HepG2 (cell line): ENCODE measurements at regions not wholly inside any gene's neighbourhood (a gene's known extent, or its start where the extent isn't known, plus 50 kb on each side); places are given as distances from the start of the nearest gene placed in this dataset.

Source experiments
- ATAC-seq: fragments of 200-7000 bp; cut with Tn5 transposase; 3 replicates; pipeline ENCODE4 v1.9.1; 2020; ENCODE audit warnings: mild to moderate bottlenecking, moderate library complexity
- BruUV-seq: library from RNA; stranded (reverse); fragments of 400-500 nt; replicated peaks from 2 replicates; lab custom pipeline; 2021; lab: Mats Ljungman, UMichigan
- CTCF ChIA-PET: fragments of 300-600 bp; formaldehyde crosslinking; extraction: SDS; loops from one replicate; lab custom pipeline; 2021; ENCODE audit warnings: low total read pairs, inconsistent platforms, low intra/inter-chr PET ratio; lab: Yijun Ruan, JAX
- POLR2A ChIA-PET: fragments of 350-600 bp; sonication (Branson Sonifier 250); formaldehyde crosslinking; loops from one replicate; lab custom pipeline; 2020; ENCODE audit warnings: antibody characterized with exemption, inconsistent platforms; lab: Yijun Ruan, JAX
- DNase-seq: peaks from one replicate; pipeline ENCODE4 v3.0.0-alpha.2; 2015; ENCODE audit warnings: low spot score
- FAIRE-seq: peaks from 3 replicates; lab custom pipeline; 2011; peaks lifted over from hg19 to GRCh38; lab: Jason Lieb, UNC
- H2AFZ ChIP-seq: one replicate; pipeline ENCODE4 v1.6.1; 2011; ENCODE audit warnings: low read length, inconsistent platforms
- H3K27ac ChIP-seq: fragments of 300-600 bp; 3 replicates; pipeline ENCODE4 v1.8.0; 2011; ENCODE audit warnings: mixed run types, mild to moderate bottlenecking, mixed read lengths, low read length, inconsistent platforms; ENCODE audit not compliant: insufficient read depth; ENCODE audit errors: extremely low read length
- H3K27me3 ChIP-seq, 2 experiments: fragments of 200-600 bp in 1 of 2; 2 replicates in 1 of 2; 3 replicates in 1 of 2; pipeline versions ENCODE4 v1.6.0 to v1.8.0; 2011; ENCODE audit warnings: low read length in 2 of 2, mild to moderate bottlenecking in 2 of 2, moderate library complexity in 2 of 2, inconsistent platforms in 1 of 2; ENCODE audit not compliant: insufficient read depth in 2 of 2, control insufficient read depth in 1 of 2
- H3K36me3 ChIP-seq, 2 experiments: fragments of 200-600 bp in 1 of 2; replicated peaks in 1 of 2; 2 replicates in 1 of 2; 3 replicates in 1 of 2; pipeline versions ENCODE4 v1.5.1 to v1.8.0; 2011; ENCODE audit warnings: low read length in 2 of 2, inconsistent platforms in 1 of 2; ENCODE audit not compliant: insufficient read depth in 2 of 2, control insufficient read depth in 1 of 2
- H3K4me1 ChIP-seq: 2 replicates; pipeline ENCODE4 v1.5.1; 2012; ENCODE audit warnings: low read length, inconsistent platforms; ENCODE audit not compliant: insufficient read depth
- H3K4me2 ChIP-seq: 2 replicates; pipeline ENCODE4 v1.6.0; 2011; ENCODE audit warnings: low read depth, low read length, inconsistent platforms
- H3K4me3 ChIP-seq, 3 experiments: fragments of 200-600 bp in 1 of 3; sonication (generic), shearing (Covaris generic) in 1 of 3; replicated peaks in 1 of 3; 2 replicates each; pipeline ENCODE4 v1.5.1; 2011 to 2016; ENCODE audit warnings: low read length in 3 of 3, inconsistent platforms in 2 of 3, low read depth in 2 of 3, mild to moderate bottlenecking in 2 of 3, control low read depth in 1 of 3, mixed read lengths in 1 of 3; ENCODE audit not compliant: insufficient read depth in 1 of 3
- H3K79me2 ChIP-seq: one replicate; pipeline ENCODE4 v1.6.1; 2011; ENCODE audit warnings: low read length, inconsistent platforms; ENCODE audit not compliant: insufficient read depth
- H3K9ac ChIP-seq: 2 replicates; pipeline ENCODE4 v1.6.0; 2011; ENCODE audit warnings: mild to moderate bottlenecking, low read depth, low read length, inconsistent platforms; ENCODE audit not compliant: insufficient read depth
- H3K9me3 ChIP-seq: 2 replicates; pipeline ENCODE4 v1.5.1; 2012; ENCODE audit warnings: mild to moderate bottlenecking, low read length
- H4K20me1 ChIP-seq: 2 replicates; pipeline ENCODE4 v1.6.0; 2011; ENCODE audit warnings: inconsistent platforms, mild to moderate bottlenecking, low read length, moderate library complexity; ENCODE audit not compliant: insufficient read depth
- FOXA1 ChIP-seq, 2 experiments: fragments of 450-650 bp in 1 of 2; sonication (generic) in 1 of 2; formaldehyde crosslinking in 1 of 2; IDR thresholded peaks; 2 replicates each; pipeline versions ENCODE4 v1.4.0 to v1.6.1; 2016 to 2020; ENCODE audit warnings: missing genetic modification reagents in 1 of 2
- FOXA3 ChIP-seq: IDR thresholded peaks from 2 replicates; pipeline ENCODE4 v1.6.1; 2016; ENCODE audit warnings: missing genetic modification reagents, missing compliant biosample characterization
- FOXP1 ChIP-seq, 2 experiments: fragments of 450-650 bp in 1 of 2; IDR thresholded peaks; 2 replicates each; pipeline ENCODE4 v1.6.1; 2017 to 2018; ENCODE audit warnings: antibody characterized with exemption in 1 of 2
- HNRNPK ChIP-seq: fragments of 200-400 bp; formaldehyde crosslinking; IDR thresholded peaks from 2 replicates; pipeline ENCODE4 v1.6.1; 2018; ENCODE audit warnings: low read length, low read depth, moderate library complexity, mild to moderate bottlenecking; ENCODE audit not compliant: poor library complexity, severe bottlenecking
- NBN ChIP-seq: fragments of 450-650 bp; conservative IDR thresholded peaks from 2 replicates; pipeline ENCODE4 v1.6.1; 2017
- RFX3 ChIP-seq: IDR thresholded peaks from 2 replicates; pipeline ENCODE4 v1.6.1; 2016; ENCODE audit warnings: missing biosample characterization, missing genetic modification reagents
- SAP130 ChIP-seq: IDR thresholded peaks from 2 replicates; pipeline ENCODE4 v1.6.1; 2016; ENCODE audit warnings: low read depth
- TEF ChIP-seq: sonication (generic); formaldehyde crosslinking; IDR thresholded peaks from 2 replicates; pipeline ENCODE4 v1.5.0; 2020; ENCODE audit warnings: missing genetic modification reagents
- TFAP4 ChIP-seq: sonication (generic); IDR thresholded peaks from 2 replicates; pipeline ENCODE4 v1.6.1; 2016; ENCODE audit warnings: low read depth, borderline replicate concordance
- THAP8 ChIP-seq: sonication (generic); formaldehyde crosslinking; IDR thresholded peaks from 2 replicates; pipeline ENCODE4 v1.5.1; 2020; ENCODE audit warnings: missing genetic modification reagents, mild to moderate bottlenecking, borderline replicate concordance
- ZFAT ChIP-seq: sonication (generic); formaldehyde crosslinking; conservative IDR thresholded peaks from 2 replicates; pipeline ENCODE4 v1.8.1; 2023; ENCODE audit warnings: missing genetic modification reagents, inconsistent platforms
- ZFP36 ChIP-seq: fragments of 150-350 bp; IDR thresholded peaks from 2 replicates; pipeline ENCODE4 v1.6.1; 2018; ENCODE audit warnings: borderline replicate concordance, low read length, low read depth; ENCODE audit not compliant: partially characterized antibody
- ZNF841 ChIP-seq: sonication (generic); formaldehyde crosslinking; IDR thresholded peaks from 2 replicates; pipeline ENCODE4 v1.8.1; 2023; ENCODE audit warnings: missing genetic modification reagents, borderline replicate concordance
- WGBS: methylation state at CpG from one replicate; pipeline ENCODE4 v1.1.6; 2017; ENCODE audit warnings: low lambda C conversion rate; 5-methylcytosine and 5-hydroxymethylcytosine counted together
- in situ Hi-C: cut with HindIII; loops from 2 replicates; pipeline ENCODE4 v1.10.0; 2017; ENCODE audit warnings: low pct_unique_long_range_greater_than_20kb; ENCODE audit not compliant: extremely low pct_ligation_motif_present
- intact Hi-C: fragments of 100-400 bp; cut with micrococcal nuclease; formaldehyde crosslinking; loops from one replicate; pipeline ENCODE4 v1.10.0; 2022; ENCODE audit not compliant: unreplicated experiment
- TF ChIP-seq, protein P1 (sequence below): sonication (generic); formaldehyde crosslinking; IDR thresholded peaks from 2 replicates; pipeline ENCODE4 v1.5.0; 2020; ENCODE audit warnings: missing genetic modification reagents

- Histone ChIP-seq H3K79me2 (no peaks in the 10 kb centered on the region), H3K36me3 (no peaks in the 10 kb centered on the region), H2AFZ (no peak overlapping the region), H3K4me3 (no peak overlapping the region), H4K20me1 (no peaks in the 10 kb centered on the region), H3K4me1 (peaks cover 72% of the 10 kb centered on the region), H3K27me3 (no peaks in the 10 kb centered on the region), H3K9me3 (no peaks in the 10 kb centered on the region), H3K9ac (no peak overlapping the region)
- in situ Hi-C loops: no loop called here
- ChIA-PET POLR2A (no interaction called here), CTCF (no interaction called here)
- BruUV-seq: no TSS peak
- FAIRE-seq (no peak), ATAC-seq (no peak), DNase-seq (no peak)
- intact Hi-C loops: loop anchor here (10.0 kb wide), 1 partner anchor 79 kb away; the partner anchor contains the start of gene LHFPL2
- TF ChIP-seq ZFP36: no peak
- TF ChIP-seq NBN: no peak
- TF ChIP-seq HNRNPK: peak; percentile 52
- TF ChIP-seq THAP8 (CRISPR knock-in tag): no peak
- no peak for TF ChIP-seq ZNF841
- TF ChIP-seq, all 625 proteins: peak for 1
- Histone ChIP-seq H3K4me2 (no peak overlapping the region), H3K27ac (no peak overlapping the region)
These were observed 75.5 kb upstream of the LHFPL2 start for GRCh38 chr5:78724061-78724460.

DNA sequence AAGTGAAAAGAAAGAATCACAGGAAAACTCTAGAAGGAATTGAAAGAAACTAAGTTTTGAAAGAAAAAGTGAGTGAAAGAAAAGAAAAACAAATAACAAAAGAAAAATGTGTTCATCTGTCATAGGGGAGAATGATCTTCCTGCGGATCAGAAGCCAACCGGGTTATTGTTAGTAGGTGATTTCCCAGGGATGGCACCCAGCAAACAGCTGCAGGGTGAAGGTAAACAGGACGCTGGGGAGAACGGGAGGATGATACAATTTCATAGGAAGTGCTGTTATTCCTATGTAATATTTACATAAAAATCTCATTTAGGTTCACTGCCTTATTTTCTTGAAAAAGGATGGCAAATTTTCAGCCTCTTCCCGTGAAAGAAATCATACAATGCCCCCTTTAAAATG, 72.4 kb upstream of the LHFPL2 start:
- H3K4me1 ChIP-seq: peaks cover 56% of the 10 kb centered on the region
- H3K4me3 ChIP-seq: peak overlapping the region in 2 of 3 experiments; percentile 23 to 39; a peak in 2 of 6 replicates
- H3K4me2 ChIP-seq: peak overlapping the region; percentile 73
- no peak for DNase-seq
- no peak overlapping the region for H3K27ac ChIP-seq
- no peaks in the 10 kb centered on the region for H3K9me3 ChIP-seq
- 3% methylated on average over 5 of the region's 5 CpGs for WGBS
- intact Hi-C loops (loop anchor here (10.0 kb wide), 1 partner anchor 76 kb away; the partner anchor contains the start of gene LHFPL2), in situ Hi-C loops (no loop called here)
- H3K36me3 ChIP-seq: no peaks in the 10 kb centered on the region
- ATAC-seq: peak; percentile 14; the same call in 1 of the 3 replicates
- H4K20me1 ChIP-seq: no peaks in the 10 kb centered on the region
- H3K79me2 ChIP-seq: no peaks in the 10 kb centered on the region
- no peaks in the 10 kb centered on the region for H3K27me3 ChIP-seq
- CTCF ChIA-PET: no interaction called here
- no TSS peak for BruUV-seq
- peak overlapping the region; percentile 11; the same call in 1 of the 2 replicates for H3K9ac ChIP-seq
- POLR2A ChIA-PET: interaction anchor here (1.1 to 1.9 kb wide), 3 partner anchors 12 to 263 kb away, joined by 3 to 9 read pairs (median 5); no protein-coding TSS in a partner anchor
- peak overlapping the region; percentile 38 for H2AFZ ChIP-seq
- TF ChIP-seq TFAP4: peak; percentile 68; the same call in 1 of the 2 replicates
- TF ChIP-seq RFX3 (CRISPR knock-in tag): no peak
- TF ChIP-seq FOXA1 (IDR thresholded peaks at IDR 0.05): no peak
- peak; percentile 47; the same call in 1 of the 2 replicates for TF ChIP-seq FOXA1 (CRISPR knock-in tag; IDR thresholded peaks at IDR 0.05)
- TF ChIP-seq TEF (CRISPR knock-in tag): no peak
- TF ChIP-seq FOXA3 (CRISPR knock-in tag): peak; percentile 60
- TF ChIP-seq SAP130 (CRISPR knock-in tag): peak; percentile 33; the same call in 1 of the 2 replicates
- TF ChIP-seq ZFAT (CRISPR knock-in tag): no peak
- no peak for TF ChIP-seq FOXP1 (IDR thresholded peaks at IDR 0.05)
- peak; percentile 56 for TF ChIP-seq FOXP1 (CRISPR knock-in tag; IDR thresholded peaks at IDR 0.05)
- TF ChIP-seq, protein P1, sequence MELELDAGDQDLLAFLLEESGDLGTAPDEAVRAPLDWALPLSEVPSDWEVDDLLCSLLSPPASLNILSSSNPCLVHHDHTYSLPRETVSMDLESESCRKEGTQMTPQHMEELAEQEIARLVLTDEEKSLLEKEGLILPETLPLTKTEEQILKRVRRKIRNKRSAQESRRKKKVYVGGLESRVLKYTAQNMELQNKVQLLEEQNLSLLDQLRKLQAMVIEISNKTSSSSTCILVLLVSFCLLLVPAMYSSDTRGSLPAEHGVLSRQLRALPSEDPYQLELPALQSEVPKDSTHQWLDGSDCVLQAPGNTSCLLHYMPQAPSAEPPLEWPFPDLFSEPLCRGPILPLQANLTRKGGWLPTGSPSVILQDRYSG: no peak
- no peak for FAIRE-seq
